GM23338 (cell line): ENCODE measurements at regions not wholly inside any gene's neighbourhood (a gene's known extent, or its start where the extent isn't known, plus 50 kb on each side); places are given as distances from the start of the nearest gene placed in this dataset.

Source experiments
- ATAC-seq: fragments of 200-7000 bp; cut with Tn5 transposase; 3 replicates; pipeline ENCODE4 v1.9.1; 2020
- DNase-seq: peaks from one replicate; pipeline ENCODE4 v3.0.0-alpha.2; 2015; ENCODE audit warnings: low spot score
- H2AFZ ChIP-seq: fragments of 200-600 bp; sonication (generic); 2 replicates; pipeline ENCODE4 v1.8.0; 2016; ENCODE audit warnings: antibody characterized with exemption, mild to moderate bottlenecking, moderate library complexity
- H3F3A ChIP-seq: fragments of 200-600 bp; sonication (generic); replicated peaks from 2 replicates; pipeline ENCODE4 v1.8.0; 2017; ENCODE audit warnings: antibody characterized with exemption, mixed run types, low read depth
- H3K27ac ChIP-seq: fragments of 200-600 bp; sonication (generic); 2 replicates; pipeline ENCODE4 v1.6.1; 2016; ENCODE audit warnings: low read depth
- H3K27me3 ChIP-seq: fragments of 200-600 bp; sonication (generic); 2 replicates; pipeline ENCODE4 v1.8.0; 2016; ENCODE audit warnings: mild to moderate bottlenecking, mixed run types, moderate library complexity; ENCODE audit not compliant: insufficient read depth
- H3K36me3 ChIP-seq: fragments of 200-600 bp; sonication (generic); 2 replicates; pipeline ENCODE4 v1.8.0; 2016; ENCODE audit warnings: mild to moderate bottlenecking; ENCODE audit not compliant: insufficient read depth
- H3K4me1 ChIP-seq: fragments of 200-600 bp; sonication (generic); 2 replicates; pipeline ENCODE4 v1.8.0; 2016; ENCODE audit warnings: mild to moderate bottlenecking, moderate library complexity; ENCODE audit not compliant: insufficient read depth
- H3K4me2 ChIP-seq: fragments of 200-600 bp; sonication (generic); 2 replicates; pipeline ENCODE4 v1.7.1; 2017; ENCODE audit warnings: mixed run types
- H3K4me3 ChIP-seq: fragments of 200-600 bp; sonication (generic); 2 replicates; pipeline ENCODE4 v1.6.1; 2016; ENCODE audit warnings: mixed run types
- H3K79me2 ChIP-seq: fragments of 200-600 bp; sonication (generic); replicated peaks from 2 replicates; pipeline ENCODE4 v1.8.0; 2017; ENCODE audit warnings: mild to moderate bottlenecking; ENCODE audit not compliant: insufficient read depth
- H3K9me2 ChIP-seq: fragments of 200-600 bp; sonication (generic); 2 replicates; pipeline ENCODE4 v1.8.0; 2017; ENCODE audit not compliant: insufficient read depth
- H4K20me1 ChIP-seq: fragments of 200-600 bp; sonication (generic); replicated peaks from 2 replicates; pipeline ENCODE4 v1.8.0; 2017; ENCODE audit warnings: mild to moderate bottlenecking; ENCODE audit not compliant: insufficient read depth
- H3K27ac Mint-ChIP-seq: 2 replicates; pipeline ENCODE4 v1.8.0; 2020; ENCODE audit warnings: inconsistent platforms, mild to moderate bottlenecking, moderate library complexity, mixed read lengths
- H3K27me3 Mint-ChIP-seq: 3 replicates; pipeline ENCODE4 v1.8.0; 2022; ENCODE audit warnings: low read depth, mild to moderate bottlenecking, moderate library complexity, mixed read lengths, inconsistent platforms; ENCODE audit not compliant: insufficient read depth, poor library complexity
- H3K36me3 Mint-ChIP-seq: 3 replicates; pipeline ENCODE4 v1.8.0; 2021; ENCODE audit warnings: low read depth, mild to moderate bottlenecking, inconsistent platforms, moderate library complexity, mixed read lengths
- H3K4me1 Mint-ChIP-seq: 3 replicates; pipeline ENCODE4 v1.8.0; 2020; ENCODE audit warnings: mild to moderate bottlenecking, inconsistent platforms, mixed read lengths
- H3K4me3 Mint-ChIP-seq: 3 replicates; pipeline ENCODE4 v1.8.0; 2021; ENCODE audit warnings: moderate library complexity, mild to moderate bottlenecking, inconsistent platforms, mixed read lengths
- H3K9me3 Mint-ChIP-seq: 3 replicates; pipeline ENCODE4 v1.8.0; 2020; ENCODE audit warnings: moderate library complexity, mild to moderate bottlenecking, inconsistent platforms, mixed read lengths
- CREB1 ChIP-seq: fragments of 250-450 bp; sonication (Bioruptor Pico); IDR thresholded peaks from 2 replicates; pipeline ENCODE4 v1.5.0; 2020; ENCODE audit warnings: low read depth, mild to moderate bottlenecking, moderate library complexity
- EZH2 ChIP-seq: fragments of 200-600 bp; sonication (generic); IDR thresholded peaks from one replicate; pipeline ENCODE4 v1.8.0; 2017; ENCODE audit warnings: antibody characterized with exemption, mild to moderate bottlenecking, low read depth; ENCODE audit not compliant: unreplicated experiment
- JUNB ChIP-seq: IDR thresholded peaks from one replicate; pipeline ENCODE4 v1.6.1; 2016; ENCODE audit warnings: antibody characterized with exemption; ENCODE audit not compliant: unreplicated experiment
- NANOG ChIP-seq: IDR thresholded peaks from 2 replicates; pipeline ENCODE4 v1.6.1; 2016; ENCODE audit warnings: antibody characterized with exemption, borderline replicate concordance
- POLR2AphosphoS5 ChIP-seq: IDR thresholded peaks from 2 replicates; pipeline ENCODE4 v1.6.1; 2016; ENCODE audit warnings: antibody characterized with exemption, low read depth
- STAT1 ChIP-seq: IDR thresholded peaks from one replicate; pipeline ENCODE4 v1.6.1; 2016; ENCODE audit warnings: antibody characterized with exemption; ENCODE audit not compliant: unreplicated experiment
- ZNF114 ChIP-seq: fragments of 250-450 bp; sonication (Bioruptor Pico); IDR thresholded peaks from 2 replicates; pipeline ENCODE4 v1.5.0; 2020; ENCODE audit warnings: mild to moderate bottlenecking, moderate library complexity
- ZNF331 ChIP-seq: fragments of 250-450 bp; sonication (Bioruptor Pico); IDR thresholded peaks from 2 replicates; pipeline ENCODE4 v1.5.0; 2020; ENCODE audit warnings: low read depth, mild to moderate bottlenecking, moderate library complexity
- TF ChIP-seq, protein P1 (sequence below): IDR thresholded peaks from 2 replicates; pipeline ENCODE4 v1.6.1; 2016; ENCODE audit warnings: antibody characterized with exemption
- TF ChIP-seq, protein P2 (sequence below), 2 experiments: fragments of 200-600 bp in 1 of 2; sonication (generic) in 1 of 2; conservative IDR thresholded peaks; 2 replicates each; pipeline versions ENCODE4 v1.5.1 to v1.6.1; 2016 to 2017; ENCODE audit warnings: antibody characterized with exemption in 2 of 2, low read depth in 2 of 2, mild to moderate bottlenecking in 2 of 2, moderate library complexity in 1 of 2

DNA sequence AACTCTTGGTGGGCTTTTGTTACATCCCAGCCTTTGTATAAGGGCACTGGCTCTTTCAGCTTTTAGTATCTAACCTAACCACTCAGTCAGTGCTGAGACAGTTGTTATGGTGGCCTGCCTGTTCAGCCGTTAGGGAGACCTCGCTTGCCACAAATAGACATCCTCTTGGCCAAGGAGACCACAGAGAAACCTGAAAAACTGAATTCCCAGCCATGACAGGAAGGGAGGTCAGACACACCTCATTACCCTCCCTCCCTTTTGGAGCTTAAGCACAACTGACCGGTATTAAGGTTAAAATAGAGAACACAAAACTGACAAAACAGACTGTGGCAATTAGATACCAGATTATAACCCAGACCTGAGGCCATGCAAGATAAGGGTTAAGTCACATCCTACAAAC lies 1639.3 kb downstream of the RPA4 start:
- H3K27ac Mint-ChIP-seq, result peak overlapping the region; percentile 81; the same call in 1 of the 2 replicates
- H3K27ac ChIP-seq, result peak overlapping the region; percentile 96
- no peak overlapping the region for H3K4me3 ChIP-seq
- DNase-seq (peak; percentile 3), ATAC-seq (no peak)
- peaks cover 29% of the 10 kb centered on the region for H3K4me1 ChIP-seq
- H3K27me3 ChIP-seq, result no peaks in the 10 kb centered on the region
- H3K4me2 ChIP-seq, result peak overlapping the region; percentile 12; the same call in 1 of the 2 replicates
- H3K36me3 Mint-ChIP-seq, result peaks cover 12% of the 10 kb centered on the region; the same call in 2 of the 3 replicates
- TF ChIP-seq POLR2AphosphoS5, result no peak
- no peak for TF ChIP-seq ZNF331
- no peak for TF ChIP-seq EZH2
- TF ChIP-seq STAT1, result no peak
- no peak for TF ChIP-seq CREB1 (CRISPR knock-in tag)
- TF ChIP-seq, protein P1, sequence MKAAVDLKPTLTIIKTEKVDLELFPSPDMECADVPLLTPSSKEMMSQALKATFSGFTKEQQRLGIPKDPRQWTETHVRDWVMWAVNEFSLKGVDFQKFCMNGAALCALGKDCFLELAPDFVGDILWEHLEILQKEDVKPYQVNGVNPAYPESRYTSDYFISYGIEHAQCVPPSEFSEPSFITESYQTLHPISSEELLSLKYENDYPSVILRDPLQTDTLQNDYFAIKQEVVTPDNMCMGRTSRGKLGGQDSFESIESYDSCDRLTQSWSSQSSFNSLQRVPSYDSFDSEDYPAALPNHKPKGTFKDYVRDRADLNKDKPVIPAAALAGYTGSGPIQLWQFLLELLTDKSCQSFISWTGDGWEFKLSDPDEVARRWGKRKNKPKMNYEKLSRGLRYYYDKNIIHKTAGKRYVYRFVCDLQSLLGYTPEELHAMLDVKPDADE, result no peak
- TF ChIP-seq JUNB, result no peak
- no peak for TF ChIP-seq ZNF114 (CRISPR knock-in tag)
- no peak overlapping the region for H3K4me3 Mint-ChIP-seq
- no peaks in the 10 kb centered on the region for H3F3A ChIP-seq
- H4K20me1 ChIP-seq, result no peaks in the 10 kb centered on the region
- no peaks in the 10 kb centered on the region for H3K9me2 ChIP-seq
- H3K79me2 ChIP-seq, result no peaks in the 10 kb centered on the region
- no peak overlapping the region for H2AFZ ChIP-seq
- H3K9me3 Mint-ChIP-seq, result peaks cover 14% of the 10 kb centered on the region
- H3K27me3 Mint-ChIP-seq, result peaks cover 4% of the 10 kb centered on the region
- peaks cover 12% of the 10 kb centered on the region for H3K4me1 Mint-ChIP-seq
- no peaks in the 10 kb centered on the region for H3K36me3 ChIP-seq

DNA sequence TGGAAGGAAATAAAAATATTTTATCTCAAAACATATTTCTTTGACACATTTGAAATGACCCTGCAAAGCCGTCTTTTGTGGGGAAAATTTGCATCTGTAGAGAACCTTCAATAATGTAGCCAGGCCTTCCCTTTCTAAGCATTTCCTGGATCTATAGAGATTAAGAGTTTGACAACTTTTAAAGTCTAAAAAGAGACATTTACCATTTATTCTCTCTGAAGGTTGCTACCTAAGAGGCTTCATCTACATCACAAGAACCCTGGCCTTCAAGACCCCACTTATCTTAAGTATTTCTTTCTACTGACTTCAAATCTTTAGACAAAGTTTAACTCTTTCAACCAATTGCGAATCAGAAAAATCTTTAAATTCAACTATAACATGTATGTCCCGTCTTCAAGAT lies 1639.8 kb downstream of the RPA4 start:
- Mint-ChIP-seq H3K27me3 (peaks cover 4% of the 10 kb centered on the region), H3K36me3 (peaks cover 17% of the 10 kb centered on the region), H3K27ac (peak overlapping the region; percentile 91), H3K9me3 (peaks cover 19% of the 10 kb centered on the region), H3K4me1 (peaks cover 12% of the 10 kb centered on the region), H3K4me3 (no peak overlapping the region)
- no peak overlapping the region for H2AFZ ChIP-seq
- peak overlapping the region; percentile 96 for H3K27ac ChIP-seq
- H3K36me3 ChIP-seq, result no peaks in the 10 kb centered on the region
- H3K4me3 ChIP-seq, result peak overlapping the region; percentile 30; the same call in 1 of the 2 replicates
- no peaks in the 10 kb centered on the region for H4K20me1 ChIP-seq
- H3F3A ChIP-seq, result no peaks in the 10 kb centered on the region
- no peaks in the 10 kb centered on the region for H3K9me2 ChIP-seq
- ATAC-seq (no peak), DNase-seq (no peak)
- H3K4me1 ChIP-seq, result peaks cover 25% of the 10 kb centered on the region
- TF ChIP-seq EZH2 (no peak), NANOG (peak; percentile 31; the same call in 1 of the 2 replicates)
- no peaks in the 10 kb centered on the region for H3K27me3 ChIP-seq
- H3K4me2 ChIP-seq, result peak overlapping the region; percentile 56
- H3K79me2 ChIP-seq, result no peaks in the 10 kb centered on the region

DNA sequence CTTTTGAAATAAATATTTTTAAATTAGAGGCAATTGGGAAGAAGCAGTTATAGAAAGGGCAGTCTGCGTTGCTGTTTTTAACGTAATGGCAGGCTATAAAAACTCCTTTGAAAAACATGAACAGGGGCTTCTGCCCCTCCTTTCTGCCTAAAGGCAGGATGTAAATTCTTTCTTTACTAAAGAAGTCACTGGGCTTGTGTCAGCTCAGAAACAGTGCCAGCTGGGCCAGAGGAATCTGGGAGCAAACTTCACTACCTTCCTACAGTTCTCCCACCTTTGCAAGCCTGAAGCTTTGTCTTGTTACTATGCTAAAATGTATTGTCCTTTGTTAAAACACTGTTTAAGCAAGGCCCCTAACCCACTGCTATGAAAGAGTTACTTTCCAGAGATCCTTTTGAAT lies 1664.8 kb downstream of the RPA4 start:
- Histone ChIP-seq H3K27ac (0 out of 2 replicates have a peak overlapping the region, but pooled peaks have one; percentile 35), H4K20me1 (no peaks in the 10 kb centered on the region), H3K9me2 (no peaks in the 10 kb centered on the region), H2AFZ (no peak overlapping the region), H3K27me3 (no peaks in the 10 kb centered on the region), H3K36me3 (no peaks in the 10 kb centered on the region), H3K79me2 (no peaks in the 10 kb centered on the region), H3K4me1 (peaks cover 11% of the 10 kb centered on the region; the same call in 1 of the 2 replicates), H3K4me3 (no peak overlapping the region), H3K4me2 (peak overlapping the region; percentile 13; the same call in 1 of the 2 replicates), H3F3A (no peaks in the 10 kb centered on the region; the same call in 1 of the 2 replicates)
- TF ChIP-seq, protein P2, sequence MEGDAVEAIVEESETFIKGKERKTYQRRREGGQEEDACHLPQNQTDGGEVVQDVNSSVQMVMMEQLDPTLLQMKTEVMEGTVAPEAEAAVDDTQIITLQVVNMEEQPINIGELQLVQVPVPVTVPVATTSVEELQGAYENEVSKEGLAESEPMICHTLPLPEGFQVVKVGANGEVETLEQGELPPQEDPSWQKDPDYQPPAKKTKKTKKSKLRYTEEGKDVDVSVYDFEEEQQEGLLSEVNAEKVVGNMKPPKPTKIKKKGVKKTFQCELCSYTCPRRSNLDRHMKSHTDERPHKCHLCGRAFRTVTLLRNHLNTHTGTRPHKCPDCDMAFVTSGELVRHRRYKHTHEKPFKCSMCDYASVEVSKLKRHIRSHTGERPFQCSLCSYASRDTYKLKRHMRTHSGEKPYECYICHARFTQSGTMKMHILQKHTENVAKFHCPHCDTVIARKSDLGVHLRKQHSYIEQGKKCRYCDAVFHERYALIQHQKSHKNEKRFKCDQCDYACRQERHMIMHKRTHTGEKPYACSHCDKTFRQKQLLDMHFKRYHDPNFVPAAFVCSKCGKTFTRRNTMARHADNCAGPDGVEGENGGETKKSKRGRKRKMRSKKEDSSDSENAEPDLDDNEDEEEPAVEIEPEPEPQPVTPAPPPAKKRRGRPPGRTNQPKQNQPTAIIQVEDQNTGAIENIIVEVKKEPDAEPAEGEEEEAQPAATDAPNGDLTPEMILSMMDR (conservative IDR thresholded peaks at IDR 0.05; ENCODE audit: low read depth in 2 of 2), result no peak
- ATAC-seq (peak; percentile 77), DNase-seq (peak; percentile 64)
- Mint-ChIP-seq H3K9me3 (peaks cover 3% of the 10 kb centered on the region; the same call in 1 of the 3 replicates), H3K4me3 (no peak overlapping the region), H3K27me3 (no peaks in the 10 kb centered on the region), H3K27ac (no peak overlapping the region), H3K36me3 (peaks cover 4% of the 10 kb centered on the region; the same call in 1 of the 3 replicates), H3K4me1 (peaks cover 9% of the 10 kb centered on the region)
